ENCODE measurements at regions not wholly inside any gene's neighbourhood (a gene's known extent, or its start where the extent isn't known, plus 50 kb on each side); places are given as distances from the start of the nearest gene placed in this dataset.

GRCh38 chr1:112297536-112297935 lies 98.5 kb upstream of the CTTNBP2NL start:
- no peak for DNase-seq (ENCODE audit: low read depth)
- H3K4me3 ChIP-seq (ENCODE audit: low read depth, low read length): no peak overlapping the region
- TF ChIP-seq MYC (IDR thresholded peaks at IDR 0.05; ENCODE audit: low read depth, low read length): no peak
- no peak for TF ChIP-seq POLR2A (IDR thresholded peaks at IDR 0.05; ENCODE audit: extremely low read depth, insufficient read length)
- no peak for TF ChIP-seq CTCF (IDR thresholded peaks at IDR 0.05; ENCODE audit: low read depth, low read length)
- TF ChIP-seq MAX (IDR thresholded peaks at IDR 0.05; ENCODE audit: low read depth, low read length): no peak

GRCh38 chr1:112298558-112298957 lies 97.5 kb upstream of the CTTNBP2NL start:
- DNase-seq (ENCODE audit: low read depth): peak; percentile 55
- peak; percentile 57 for TF ChIP-seq CTCF (IDR thresholded peaks at IDR 0.05; ENCODE audit: low read depth, low read length)
- TF ChIP-seq POLR2A (IDR thresholded peaks at IDR 0.05; ENCODE audit: extremely low read depth, insufficient read length): no peak
- no peak for TF ChIP-seq MYC (IDR thresholded peaks at IDR 0.05; ENCODE audit: low read depth, low read length)
- TF ChIP-seq MAX (IDR thresholded peaks at IDR 0.05; ENCODE audit: low read depth, low read length): no peak

GRCh38 chr1:112304126-112304525 lies 91.9 kb upstream of the CTTNBP2NL start:
- TF ChIP-seq MYC (IDR thresholded peaks at IDR 0.05; ENCODE audit: low read depth, low read length) (no peak), POLR2A (IDR thresholded peaks at IDR 0.05; ENCODE audit: extremely low read depth, insufficient read length) (no peak), CTCF (IDR thresholded peaks at IDR 0.05; ENCODE audit: low read depth, low read length) (no peak), MAX (IDR thresholded peaks at IDR 0.05; ENCODE audit: low read depth, low read length) (no peak)
- no peak for DNase-seq (ENCODE audit: low read depth)
- no peak overlapping the region for H3K4me3 ChIP-seq (ENCODE audit: low read depth, low read length)

More at GRCh38 chr1:112298558-112298957, 97.5 kb upstream of the CTTNBP2NL start:
- no peak overlapping the region for H3K4me3 ChIP-seq (ENCODE audit: low read depth, low read length)

- H3K4me3 ChIP-seq (ENCODE audit: low read depth, low read length): no peak overlapping the region
- TF ChIP-seq MYC (IDR thresholded peaks at IDR 0.05; ENCODE audit: low read depth, low read length): no peak
- no peak for TF ChIP-seq MAX (IDR thresholded peaks at IDR 0.05; ENCODE audit: low read depth, low read length)
- no peak for TF ChIP-seq CTCF (IDR thresholded peaks at IDR 0.05; ENCODE audit: low read depth, low read length)
- no peak for TF ChIP-seq POLR2A (IDR thresholded peaks at IDR 0.05; ENCODE audit: extremely low read depth, insufficient read length)
- no peak for DNase-seq (ENCODE audit: low read depth)
Observed at GRCh38 chr1:112304612-112305011, 91.4 kb upstream of the CTTNBP2NL start.

GRCh38 chr1:112307930-112308591 lies 88.0 kb upstream of the CTTNBP2NL start:
- TF ChIP-seq MAX (IDR thresholded peaks at IDR 0.05; ENCODE audit: low read depth, low read length) (no peak), CTCF (IDR thresholded peaks at IDR 0.05; ENCODE audit: low read depth, low read length) (no peak), POLR2A (IDR thresholded peaks at IDR 0.05; ENCODE audit: extremely low read depth, insufficient read length) (no peak), MYC (IDR thresholded peaks at IDR 0.05; ENCODE audit: low read depth, low read length) (no peak)
- H3K4me3 ChIP-seq (ENCODE audit: low read depth, low read length): no peak overlapping the region

More at GRCh38 chr1:112307930-112308591, 88.0 kb upstream of the CTTNBP2NL start:
- no peak for DNase-seq (ENCODE audit: low read depth)
